WTC11 (cell line): ENCODE measurements at regions not wholly inside any gene's neighbourhood (a gene's known extent, or its start where the extent isn't known, plus 50 kb on each side); places are given as distances from the start of the nearest gene placed in this dataset.

ENCODE experiments used
- KAT7 ChIP-seq: sonication (generic); formaldehyde crosslinking; IDR thresholded peaks from 2 replicates; pipeline ENCODE4 v1.8.1; 2023; ENCODE audit warnings: missing genetic modification reagents, mild to moderate bottlenecking, borderline replicate concordance
- TCF7 ChIP-seq: sonication (generic); formaldehyde crosslinking; IDR thresholded peaks from 2 replicates; pipeline ENCODE4 v1.8.0; 2022; ENCODE audit warnings: mild to moderate bottlenecking, low read depth, missing genetic modification reagents, moderate library complexity
- TF ChIP-seq, protein P1 (sequence below): sonication (generic); formaldehyde crosslinking; conservative IDR thresholded peaks from 2 replicates; pipeline ENCODE4 v1.8.1; 2022; ENCODE audit warnings: mild to moderate bottlenecking, missing genetic modification reagents

DNA sequence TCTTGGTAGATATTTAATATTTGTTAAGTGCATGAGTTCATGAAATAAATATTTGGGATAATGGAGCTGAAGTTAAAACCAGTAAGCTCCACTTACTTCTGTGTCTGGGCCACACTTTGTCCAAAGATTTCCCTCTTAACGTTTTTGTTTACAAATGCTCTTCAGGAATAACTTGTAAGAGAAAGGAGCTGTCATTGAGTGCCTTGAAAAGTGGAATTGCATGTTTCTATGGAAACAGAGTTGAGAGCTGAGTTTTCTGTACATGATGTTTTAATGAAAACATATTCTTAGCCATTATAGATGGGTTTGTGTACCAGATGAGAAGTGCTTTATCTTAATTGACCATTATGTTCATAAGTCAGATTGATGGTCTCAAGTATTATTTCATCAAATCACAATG lies 1045.4 kb upstream of the EEF2KMT start:
- TF ChIP-seq, protein P1, sequence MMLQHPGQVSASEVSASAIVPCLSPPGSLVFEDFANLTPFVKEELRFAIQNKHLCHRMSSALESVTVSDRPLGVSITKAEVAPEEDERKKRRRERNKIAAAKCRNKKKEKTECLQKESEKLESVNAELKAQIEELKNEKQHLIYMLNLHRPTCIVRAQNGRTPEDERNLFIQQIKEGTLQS (CRISPR knock-in tag): no peak
- TF ChIP-seq TCF7 (CRISPR knock-in tag) (no peak), KAT7 (CRISPR knock-in tag) (no peak)
